Caco-2 (cell line): ENCODE measurements at regions not wholly inside any gene's neighbourhood (a gene's known extent, or its start where the extent isn't known, plus 50 kb on each side); places are given as distances from the start of the nearest gene placed in this dataset.

Experiments
- BruUV-seq: library from RNA; stranded (reverse); fragments of 400-500 nt; replicated peaks from 2 replicates; lab custom pipeline; 2021; lab: Mats Ljungman, UMichigan
- CTCF ChIA-PET: fragments of 300-600 bp; sonication (Branson Sonifier 250); formaldehyde crosslinking; loops from one replicate; lab custom pipeline; 2022; ENCODE audit warnings: antibody characterized with exemption; lab: Charles Lee
- POLR2A ChIA-PET: fragments of 300-600 bp; sonication (Branson Sonifier 250); formaldehyde crosslinking; loops from one replicate; lab custom pipeline; 2022; ENCODE audit warnings: antibody characterized with exemption; lab: Charles Lee
- DNase-seq, 2 experiments: peaks; one replicate each; pipeline versions ENCODE4 v3.0.0 to v3.0.0-alpha.2; 2020 to 2022
- H3K27me3 ChIP-seq: replicated peaks from 2 replicates; pipeline ENCODE4 v1.6.0; 2011; ENCODE audit warnings: low read length; ENCODE audit not compliant: control insufficient read depth, insufficient read depth
- H3K36me3 ChIP-seq: 2 replicates; pipeline ENCODE4 v1.5.1; 2011; ENCODE audit warnings: low read length; ENCODE audit not compliant: control insufficient read depth, insufficient read depth
- H3K4me1 ChIP-seq: fragments of 250-450 bp; sonication (Bioruptor Pico); 2 replicates; pipeline ENCODE4 v1.5.1; 2020; ENCODE audit warnings: mild to moderate bottlenecking
- H3K4me3 ChIP-seq: 2 replicates; pipeline ENCODE4 v1.5.1; 2011; ENCODE audit warnings: low read depth, mild to moderate bottlenecking, control low read depth, low read length
- H3K9me3 ChIP-seq: fragments of 250-450 bp; sonication (Bioruptor Pico); 2 replicates; pipeline ENCODE4 v1.5.1; 2020; ENCODE audit warnings: mild to moderate bottlenecking, moderate library complexity
- H3K27ac Mint-ChIP-seq: one replicate; pipeline ENCODE4 v1.8.0; 2022; ENCODE audit warnings: mixed read lengths; ENCODE audit not compliant: unreplicated experiment
- H3K27me3 Mint-ChIP-seq: one replicate; pipeline ENCODE4 v1.8.0; 2022; ENCODE audit warnings: mixed read lengths; ENCODE audit not compliant: insufficient read depth, unreplicated experiment
- H3K36me3 Mint-ChIP-seq: one replicate; pipeline ENCODE4 v1.8.0; 2022; ENCODE audit warnings: mild to moderate bottlenecking, mixed read lengths; ENCODE audit not compliant: insufficient read depth, unreplicated experiment
- H3K4me1 Mint-ChIP-seq: one replicate; pipeline ENCODE4 v1.8.0; 2022; ENCODE audit warnings: low read depth, mixed read lengths; ENCODE audit not compliant: unreplicated experiment
- H3K4me3 Mint-ChIP-seq: one replicate; pipeline ENCODE4 v1.8.0; 2022; ENCODE audit warnings: mild to moderate bottlenecking, moderate library complexity, mixed read lengths; ENCODE audit not compliant: unreplicated experiment
- H3K9me3 Mint-ChIP-seq: one replicate; pipeline ENCODE4 v1.8.0; 2022; ENCODE audit warnings: mixed read lengths; ENCODE audit not compliant: unreplicated experiment
- CTCF ChIP-seq, 2 experiments: fragments of 200-600 bp in 1 of 2; IDR thresholded peaks; 1 replicate in 1 of 2; 2 replicates in 1 of 2; pipeline versions ENCODE4 v1.5.1 to v1.8.0; 2011 to 2022; ENCODE audit warnings: antibody characterized with exemption in 1 of 2, control low read depth in 1 of 2, inconsistent platforms in 1 of 2, low read depth in 1 of 2, low read length in 1 of 2, mild to moderate bottlenecking in 1 of 2, moderate library complexity in 1 of 2; ENCODE audit not compliant: insufficient read depth in 1 of 2, severe bottlenecking in 1 of 2, unreplicated experiment in 1 of 2
- intact Hi-C: fragments of 100-400 bp; cut with micrococcal nuclease; formaldehyde crosslinking; loops from one replicate; pipeline ENCODE4 v1.10.0; 2022; ENCODE audit not compliant: unreplicated experiment

- Mint-ChIP-seq H3K36me3 (no peaks in the 10 kb centered on the region), H3K9me3 (no peaks in the 10 kb centered on the region), H3K4me3 (no peak overlapping the region), H3K27ac (no peak overlapping the region), H3K27me3 (peaks cover 4% of the 10 kb centered on the region), H3K4me1 (no peaks in the 10 kb centered on the region)
- DNase-seq = no peak
- Histone ChIP-seq H3K9me3 (no peaks in the 10 kb centered on the region; the same call in 1 of the 2 replicates), H3K36me3 (no peaks in the 10 kb centered on the region), H3K27me3 (peaks cover 2% of the 10 kb centered on the region; the same call in 1 of the 2 replicates), H3K4me3 (no peak overlapping the region), H3K4me1 (no peaks in the 10 kb centered on the region)
- no peak for TF ChIP-seq CTCF (IDR thresholded peaks at IDR 0.05; ENCODE audit: insufficient read depth in 1 of 2, low read depth in 1 of 2, low read length in 1 of 2, severe bottlenecking in 1 of 2, unreplicated experiment in 1 of 2)
- intact Hi-C loops = no loop called here
- no TSS peak for BruUV-seq
- CTCF ChIA-PET = no interaction called here
- POLR2A ChIA-PET = no interaction called here
Observed at GRCh38 chr7:37524797-37525196, 76.1 kb upstream of the ELMO1 start.

- ChIA-PET CTCF (no interaction called here), POLR2A (no interaction called here)
- no peaks in the 10 kb centered on the region for H3K9me3 Mint-ChIP-seq
Observed at GRCh38 chr7:37526623-37527022, 78.0 kb upstream of the ELMO1 start.

DNA sequence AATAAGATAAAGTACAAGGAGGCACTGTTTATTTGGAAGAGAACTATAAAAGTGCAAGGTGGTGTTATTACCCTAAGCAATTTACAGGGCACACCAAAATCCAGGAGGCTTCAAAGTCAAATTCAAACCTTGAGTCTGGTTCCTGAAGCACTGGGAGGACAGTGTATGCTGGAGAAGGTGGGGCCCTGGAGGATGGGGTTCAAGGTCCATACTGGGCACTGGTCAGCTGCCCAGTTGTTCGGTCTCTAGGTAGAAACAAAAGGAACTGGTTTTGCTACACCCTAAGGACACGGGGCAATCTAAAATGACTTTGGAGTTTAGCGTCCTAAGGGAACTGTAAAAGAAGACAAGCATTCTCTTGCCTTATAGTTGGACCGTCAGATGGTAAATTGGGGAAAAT is 78.4 kb upstream of the ELMO1 start:
- no peaks in the 10 kb centered on the region for H3K4me1 Mint-ChIP-seq
- no peaks in the 10 kb centered on the region for H3K4me1 ChIP-seq
- no TSS peak for BruUV-seq
- H3K27me3 ChIP-seq = peaks cover 2% of the 10 kb centered on the region; the same call in 1 of the 2 replicates
- H3K9me3 Mint-ChIP-seq = no peaks in the 10 kb centered on the region
- H3K4me3 Mint-ChIP-seq = no peak overlapping the region
- peaks cover 4% of the 10 kb centered on the region for H3K27me3 Mint-ChIP-seq
- H3K4me3 ChIP-seq = no peak overlapping the region
- no peaks in the 10 kb centered on the region for H3K36me3 ChIP-seq
- H3K36me3 Mint-ChIP-seq = no peaks in the 10 kb centered on the region
- DNase-seq = no peak
- intact Hi-C loops = no loop called here
- H3K27ac Mint-ChIP-seq = no peak overlapping the region
- no peak for TF ChIP-seq CTCF (IDR thresholded peaks at IDR 0.05; ENCODE audit: insufficient read depth in 1 of 2, low read depth in 1 of 2, low read length in 1 of 2, severe bottlenecking in 1 of 2, unreplicated experiment in 1 of 2)
- no peaks in the 10 kb centered on the region; the same call in 1 of the 2 replicates for H3K9me3 ChIP-seq
- CTCF ChIA-PET = no interaction called here
- POLR2A ChIA-PET = no interaction called here

More at GRCh38 chr7:37526623-37527022, 78.0 kb upstream of the ELMO1 start:
- Histone ChIP-seq H3K36me3 (no peaks in the 10 kb centered on the region), H3K4me1 (no peaks in the 10 kb centered on the region), H3K27me3 (peaks cover 2% of the 10 kb centered on the region; the same call in 1 of the 2 replicates), H3K9me3 (no peaks in the 10 kb centered on the region; the same call in 1 of the 2 replicates), H3K4me3 (no peak overlapping the region)
- no peaks in the 10 kb centered on the region for H3K36me3 Mint-ChIP-seq
- no peak overlapping the region for H3K27ac Mint-ChIP-seq
- H3K4me3 Mint-ChIP-seq = no peak overlapping the region
- DNase-seq = no peak
- TF ChIP-seq CTCF (IDR thresholded peaks at IDR 0.05; ENCODE audit: insufficient read depth in 1 of 2, low read depth in 1 of 2, low read length in 1 of 2, severe bottlenecking in 1 of 2, unreplicated experiment in 1 of 2) = no peak
- no peaks in the 10 kb centered on the region for H3K4me1 Mint-ChIP-seq
- no TSS peak for BruUV-seq
- H3K27me3 Mint-ChIP-seq = peaks cover 4% of the 10 kb centered on the region
- intact Hi-C loops = no loop called here
